Loucy (cell line): ENCODE measurements at regions not wholly inside any gene's neighbourhood (a gene's known extent, or its start where the extent isn't known, plus 50 kb on each side); places are given as distances from the start of the nearest gene placed in this dataset.

Source experiments
- H2AFZ ChIP-seq: fragments of 200-600 bp; sonication (generic); 2 replicates; pipeline ENCODE4 v1.6.0; 2016; ENCODE audit warnings: antibody characterized with exemption, mild to moderate bottlenecking, low read length, moderate library complexity
- H3F3A ChIP-seq: fragments of 200-600 bp; 2 replicates; pipeline ENCODE4 v1.6.0; 2016; ENCODE audit warnings: antibody characterized with exemption, low read depth, mild to moderate bottlenecking
- H3K27me3 ChIP-seq: fragments of 200-600 bp; sonication (generic); 2 replicates; pipeline ENCODE4 v1.6.1; 2014; ENCODE audit warnings: low read length, mild to moderate bottlenecking; ENCODE audit not compliant: insufficient read depth, poor library complexity, severe bottlenecking
- H3K36me3 ChIP-seq: fragments of 200-600 bp; sonication (generic); 2 replicates; pipeline ENCODE4 v1.6.1; 2016; ENCODE audit warnings: low read length; ENCODE audit not compliant: insufficient read depth
- H3K4me1 ChIP-seq: fragments of 200-600 bp; sonication (generic); 2 replicates; pipeline ENCODE4 v1.5.1; 2014; ENCODE audit warnings: low read length, mild to moderate bottlenecking; ENCODE audit not compliant: insufficient read depth, poor library complexity, severe bottlenecking
- H3K4me2 ChIP-seq: fragments of 200-600 bp; sonication (generic); 2 replicates; pipeline ENCODE4 v1.6.0; 2014; ENCODE audit warnings: antibody characterized with exemption, low read length, low read depth, mild to moderate bottlenecking; ENCODE audit not compliant: poor library complexity, severe bottlenecking
- H3K4me3 ChIP-seq: fragments of 200-600 bp; sonication (generic); 2 replicates; pipeline ENCODE4 v1.5.1; 2014; ENCODE audit warnings: low read length, mild to moderate bottlenecking, mixed read lengths; ENCODE audit not compliant: poor library complexity, severe bottlenecking
- H3K79me2 ChIP-seq: fragments of 200-600 bp; sonication (generic); 2 replicates; pipeline ENCODE4 v1.6.1; 2014; ENCODE audit warnings: low read length; ENCODE audit not compliant: insufficient read depth
- H3K9ac ChIP-seq: fragments of 200-600 bp; sonication (generic); 2 replicates; pipeline ENCODE4 v1.6.0; 2014; ENCODE audit warnings: mild to moderate bottlenecking, low read depth, low read length, moderate library complexity; ENCODE audit not compliant: poor library complexity, severe bottlenecking
- H3K9me2 ChIP-seq: fragments of 200-600 bp; sonication (generic); replicated peaks from 2 replicates; pipeline ENCODE4 v1.6.1; 2016; ENCODE audit warnings: low read depth, low read length, mixed read lengths
- H3K9me3 ChIP-seq: fragments of 200-600 bp; sonication (generic); 2 replicates; pipeline ENCODE4 v1.6.1; 2014; ENCODE audit warnings: mild to moderate bottlenecking, antibody characterized with exemption, low read length, low read depth; ENCODE audit not compliant: insufficient read depth
- H4K20me1 ChIP-seq: fragments of 200-600 bp; sonication (generic); 2 replicates; pipeline ENCODE4 v1.6.0; 2014; ENCODE audit warnings: antibody characterized with exemption, low read length, mild to moderate bottlenecking; ENCODE audit not compliant: insufficient read depth, poor library complexity, severe bottlenecking
- EZH2phosphoT487 ChIP-seq: fragments of 200-600 bp; IDR thresholded peaks from 2 replicates; pipeline ENCODE4 v1.6.1; 2018; ENCODE audit warnings: antibody characterized with exemption, mild to moderate bottlenecking, moderate library complexity, borderline replicate concordance
- TF ChIP-seq, protein P1 (sequence below): fragments of 200-600 bp; sonication (generic); conservative IDR thresholded peaks from 2 replicates; pipeline ENCODE4 v1.5.1; 2014; ENCODE audit warnings: mild to moderate bottlenecking, antibody characterized with exemption, low read length

- H3K4me3 ChIP-seq, result no peak overlapping the region
Measured at GRCh38 chr2:21833767-21834166, 710.0 kb downstream of the TDRD15 start.

DNA sequence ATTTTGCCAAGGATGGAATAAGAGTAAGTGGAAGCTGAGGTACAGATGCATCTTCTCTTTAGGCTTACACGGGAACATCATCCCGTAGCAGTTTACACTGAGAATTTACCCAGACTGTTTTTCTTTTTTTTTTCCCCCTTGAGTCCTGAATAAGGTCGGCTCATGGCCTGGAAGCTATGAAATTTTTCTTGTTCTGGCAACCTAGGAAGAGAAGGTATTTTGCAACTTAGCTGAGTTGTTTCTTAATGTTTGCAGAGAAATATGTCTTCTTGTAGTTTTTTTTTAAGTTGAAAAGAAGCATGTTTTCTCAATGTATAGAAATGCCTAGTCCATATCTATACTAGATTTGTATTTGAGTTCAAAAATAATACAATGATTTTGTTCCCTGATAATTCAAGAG, 712.5 kb downstream of the TDRD15 start:
- H3K9me3 ChIP-seq, result no peaks in the 10 kb centered on the region
- no peak overlapping the region for H3K4me2 ChIP-seq
- no peaks in the 10 kb centered on the region for H3K4me1 ChIP-seq
- H4K20me1 ChIP-seq, result no peaks in the 10 kb centered on the region
- H3K36me3 ChIP-seq, result no peaks in the 10 kb centered on the region
- H3F3A ChIP-seq, result no peaks in the 10 kb centered on the region
- H3K9me2 ChIP-seq, result no peaks in the 10 kb centered on the region
- H3K9ac ChIP-seq, result no peak overlapping the region
- no peak overlapping the region for H3K4me3 ChIP-seq
- no peaks in the 10 kb centered on the region for H3K79me2 ChIP-seq
- H2AFZ ChIP-seq, result no peak overlapping the region
- no peaks in the 10 kb centered on the region for H3K27me3 ChIP-seq
- no peak for TF ChIP-seq EZH2phosphoT487
- TF ChIP-seq, protein P1, sequence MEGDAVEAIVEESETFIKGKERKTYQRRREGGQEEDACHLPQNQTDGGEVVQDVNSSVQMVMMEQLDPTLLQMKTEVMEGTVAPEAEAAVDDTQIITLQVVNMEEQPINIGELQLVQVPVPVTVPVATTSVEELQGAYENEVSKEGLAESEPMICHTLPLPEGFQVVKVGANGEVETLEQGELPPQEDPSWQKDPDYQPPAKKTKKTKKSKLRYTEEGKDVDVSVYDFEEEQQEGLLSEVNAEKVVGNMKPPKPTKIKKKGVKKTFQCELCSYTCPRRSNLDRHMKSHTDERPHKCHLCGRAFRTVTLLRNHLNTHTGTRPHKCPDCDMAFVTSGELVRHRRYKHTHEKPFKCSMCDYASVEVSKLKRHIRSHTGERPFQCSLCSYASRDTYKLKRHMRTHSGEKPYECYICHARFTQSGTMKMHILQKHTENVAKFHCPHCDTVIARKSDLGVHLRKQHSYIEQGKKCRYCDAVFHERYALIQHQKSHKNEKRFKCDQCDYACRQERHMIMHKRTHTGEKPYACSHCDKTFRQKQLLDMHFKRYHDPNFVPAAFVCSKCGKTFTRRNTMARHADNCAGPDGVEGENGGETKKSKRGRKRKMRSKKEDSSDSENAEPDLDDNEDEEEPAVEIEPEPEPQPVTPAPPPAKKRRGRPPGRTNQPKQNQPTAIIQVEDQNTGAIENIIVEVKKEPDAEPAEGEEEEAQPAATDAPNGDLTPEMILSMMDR, result no peak

More at GRCh38 chr2:21833767-21834166, 710.0 kb downstream of the TDRD15 start:
- Histone ChIP-seq H3K9me2 (no peaks in the 10 kb centered on the region), H3F3A (no peaks in the 10 kb centered on the region), H4K20me1 (no peaks in the 10 kb centered on the region), H3K9ac (no peak overlapping the region), H3K79me2 (no peaks in the 10 kb centered on the region), H3K9me3 (no peaks in the 10 kb centered on the region), H2AFZ (no peak overlapping the region), H3K27me3 (no peaks in the 10 kb centered on the region), H3K36me3 (no peaks in the 10 kb centered on the region), H3K4me1 (no peaks in the 10 kb centered on the region), H3K4me2 (no peak overlapping the region)
- TF ChIP-seq, protein P1, result no peak
- TF ChIP-seq EZH2phosphoT487, result no peak

- Histone ChIP-seq H3K9me2 (no peaks in the 10 kb centered on the region), H3K9me3 (no peaks in the 10 kb centered on the region), H3K4me3 (no peak overlapping the region), H2AFZ (no peak overlapping the region), H3K9ac (no peak overlapping the region), H3K27me3 (no peaks in the 10 kb centered on the region), H3K4me2 (no peak overlapping the region), H3K36me3 (no peaks in the 10 kb centered on the region), H3F3A (no peaks in the 10 kb centered on the region), H3K4me1 (no peaks in the 10 kb centered on the region), H3K79me2 (no peaks in the 10 kb centered on the region), H4K20me1 (no peaks in the 10 kb centered on the region)
- no peak for TF ChIP-seq EZH2phosphoT487
- TF ChIP-seq, protein P1, result no peak
Measured at GRCh38 chr2:21836719-21837118, 713.0 kb downstream of the TDRD15 start.
